ENCODE measurements at regions not wholly inside any gene's neighbourhood (a gene's known extent, or its start where the extent isn't known, plus 50 kb on each side); places are given as distances from the start of the nearest gene placed in this dataset.
"Not testable (repeated sequence)": the region's sequence is repeated elsewhere in the genome, so short reads cannot be mapped to it uniquely, and the experiment has no call there.

GRCh38 chr1:148372051-148372726 lies 110.9 kb downstream of the PPIAL4G start:
- not testable (repeated sequence) for TF ChIP-seq CTCF (conservative IDR thresholded peaks at IDR 0.05; ENCODE audit: low read depth, low read length); EZH2 (IDR thresholded peaks at IDR 0.05; ENCODE audit: borderline replicate concordance, low read depth, low read length, poor library complexity, severe bottlenecking)
